Prostate gland (tissue), 2 donors: ENCODE measurements at regions not wholly inside any gene's neighbourhood (a gene's known extent, or its start where the extent isn't known, plus 50 kb on each side); places are given as distances from the start of the nearest gene placed in this dataset.
"Not testable (repeated sequence)": the region's sequence is repeated elsewhere in the genome, so short reads cannot be mapped to it uniquely, and the experiment has no call there.

Source experiments
- DNase-seq: peaks from one replicate; pipeline ENCODE4 v3.0.0-alpha.2; 2019; ENCODE audit warnings: low spot score
- H3K27ac ChIP-seq, 2 donors: fragments of 200-600 bp; sonication (generic); 2 replicates each; pipeline ENCODE4 v1.5.1; 2017 to 2019
- H3K27me3 ChIP-seq: fragments of 200-600 bp; sonication (generic); replicated peaks from 2 replicates; pipeline ENCODE4 v1.5.1; 2019; ENCODE audit not compliant: insufficient read depth
- H3K36me3 ChIP-seq, 2 donors: fragments of 200-600 bp; sonication (generic); 1 replicate in 1 of 2; 2 replicates in 1 of 2; pipeline versions ENCODE4 v1.5.1 to v1.8.1; 2017 to 2019
- H3K4me1 ChIP-seq: fragments of 200-600 bp; sonication (generic); replicated peaks from 2 replicates; pipeline ENCODE4 v1.5.1; 2019
- H3K4me3 ChIP-seq, 2 donors: fragments of 200-600 bp; sonication (generic); 2 replicates each; pipeline ENCODE4 v1.5.1; 2017 to 2019
- H3K9me3 ChIP-seq: fragments of 200-600 bp; sonication (generic); 2 replicates; pipeline ENCODE4 v1.5.1; 2017
- POLR2A ChIP-seq: fragments of 450-650 bp; IDR thresholded peaks from one replicate; pipeline ENCODE4 v1.6.1; 2016; ENCODE audit warnings: antibody characterized with exemption, mild to moderate bottlenecking
- POLR2AphosphoS5 ChIP-seq: sonication (generic); formaldehyde crosslinking; IDR thresholded peaks from one replicate; pipeline ENCODE4 v1.6.1; 2017; ENCODE audit warnings: antibody characterized with exemption
- WGBS: methylation state at CpG from one replicate; pipeline ENCODE4 v1.1.5; 2018; 5-methylcytosine and 5-hydroxymethylcytosine counted together
- intact Hi-C: fragments of 100-400 bp; cut with DNase I; formaldehyde crosslinking; loops from one replicate; pipeline ENCODE4 v1.14.2; 2022
- TF ChIP-seq, protein P1 (sequence below), 4 experiments: fragments of 200-600 bp in 2 of 4; fragments of 450-650 bp in 2 of 4; sonication (generic) in 2 of 4; IDR thresholded peaks; 1 replicate in 3 of 4; 2 replicates in 1 of 4; pipeline ENCODE4 v1.5.1; 2016 to 2019; ENCODE audit warnings: antibody characterized with exemption in 4 of 4, mild to moderate bottlenecking in 2 of 4, moderate library complexity in 2 of 4

DNA sequence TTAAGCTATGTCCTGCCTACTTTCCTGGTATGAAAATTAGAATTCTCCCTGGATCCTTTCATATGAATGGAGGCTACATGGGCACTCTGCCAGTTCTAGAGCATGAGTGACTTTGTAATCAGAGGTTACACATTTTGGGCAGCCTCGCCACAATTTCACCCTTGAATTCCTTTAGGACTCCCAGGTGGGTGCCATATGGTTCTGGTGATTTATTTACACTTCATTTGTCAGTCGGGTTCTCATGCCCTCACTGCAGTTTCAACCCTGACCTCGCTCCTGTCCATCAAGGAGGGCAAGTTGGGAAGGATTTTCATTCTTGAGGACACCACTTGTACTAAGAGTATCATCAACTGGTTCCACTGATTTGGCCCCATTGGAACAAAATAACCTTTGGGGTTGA lies 83.2 kb upstream of the ROPN1 start:
- not testable (repeated sequence) for H3K27me3 ChIP-seq, H3K9me3 ChIP-seq, H3K4me3 ChIP-seq, H3K27ac ChIP-seq, H3K36me3 ChIP-seq, H3K4me1 ChIP-seq, DNase-seq
- intact Hi-C loops, result loop anchor here (5.0 kb wide), 2 partner anchors 43 to 58 kb away; partner anchors contain the start of gene KALRN
- WGBS, result 86% methylated on average over 3 of the region's 3 CpGs

DNA sequence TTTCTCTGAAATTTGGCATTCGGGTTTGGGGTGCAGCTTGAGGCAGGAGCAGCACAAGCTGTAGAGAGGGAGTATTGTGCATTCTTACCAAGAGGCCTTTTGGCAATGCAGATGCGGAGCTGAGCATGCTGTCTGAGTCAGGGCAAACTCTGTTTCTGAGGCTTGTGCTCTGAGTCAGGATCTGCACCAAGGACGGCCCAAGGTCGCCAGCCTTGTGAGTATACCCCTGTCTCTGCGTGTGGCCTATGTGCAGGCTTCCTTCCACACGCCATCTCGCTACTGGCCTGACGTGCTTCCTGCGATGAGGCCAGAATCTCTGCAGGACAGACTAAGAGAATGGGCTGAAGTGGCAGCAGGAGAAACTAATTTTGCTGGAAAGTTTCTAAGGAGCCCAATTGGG lies 83.8 kb upstream of the ROPN1 start:
- H3K36me3 ChIP-seq, result no peaks in the 10 kb centered on the region
- TF ChIP-seq, protein P1, sequence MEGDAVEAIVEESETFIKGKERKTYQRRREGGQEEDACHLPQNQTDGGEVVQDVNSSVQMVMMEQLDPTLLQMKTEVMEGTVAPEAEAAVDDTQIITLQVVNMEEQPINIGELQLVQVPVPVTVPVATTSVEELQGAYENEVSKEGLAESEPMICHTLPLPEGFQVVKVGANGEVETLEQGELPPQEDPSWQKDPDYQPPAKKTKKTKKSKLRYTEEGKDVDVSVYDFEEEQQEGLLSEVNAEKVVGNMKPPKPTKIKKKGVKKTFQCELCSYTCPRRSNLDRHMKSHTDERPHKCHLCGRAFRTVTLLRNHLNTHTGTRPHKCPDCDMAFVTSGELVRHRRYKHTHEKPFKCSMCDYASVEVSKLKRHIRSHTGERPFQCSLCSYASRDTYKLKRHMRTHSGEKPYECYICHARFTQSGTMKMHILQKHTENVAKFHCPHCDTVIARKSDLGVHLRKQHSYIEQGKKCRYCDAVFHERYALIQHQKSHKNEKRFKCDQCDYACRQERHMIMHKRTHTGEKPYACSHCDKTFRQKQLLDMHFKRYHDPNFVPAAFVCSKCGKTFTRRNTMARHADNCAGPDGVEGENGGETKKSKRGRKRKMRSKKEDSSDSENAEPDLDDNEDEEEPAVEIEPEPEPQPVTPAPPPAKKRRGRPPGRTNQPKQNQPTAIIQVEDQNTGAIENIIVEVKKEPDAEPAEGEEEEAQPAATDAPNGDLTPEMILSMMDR (IDR thresholded peaks at IDR 0.05), result no peak
- TF ChIP-seq POLR2AphosphoS5 (no peak), POLR2A (no peak)
- 95% methylated on average over 9 of the region's 9 CpGs for WGBS
- no peaks in the 10 kb centered on the region for H3K4me1 ChIP-seq
- DNase-seq, result no peak
- H3K27ac ChIP-seq, result no peak overlapping the region
- H3K27me3 ChIP-seq, result no peaks in the 10 kb centered on the region
- intact Hi-C loops, result loop anchor here (5.0 kb wide), 2 partner anchors 43 to 58 kb away; partner anchors contain the start of gene KALRN
- no peaks in the 10 kb centered on the region for H3K9me3 ChIP-seq
- H3K4me3 ChIP-seq, result no peak overlapping the region

DNA sequence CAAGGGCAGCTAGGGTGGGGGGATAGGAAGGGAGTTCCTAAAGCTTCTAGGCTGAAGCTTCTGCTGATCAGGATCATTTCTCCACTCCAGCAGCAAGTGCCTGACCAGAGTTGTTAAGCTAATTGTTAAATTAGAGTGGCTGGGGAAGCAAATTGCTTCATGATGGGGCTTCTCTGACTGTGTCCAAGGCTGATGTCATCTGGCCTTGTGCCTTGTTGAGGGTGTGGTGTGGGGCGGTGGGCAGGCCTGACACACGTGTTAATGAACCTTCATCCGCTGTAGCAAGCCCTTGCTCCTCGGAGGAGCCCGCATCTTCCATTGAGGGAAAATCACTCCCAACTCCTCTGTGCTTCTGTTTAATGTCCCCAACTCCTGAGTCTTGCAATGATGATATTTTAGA lies 84.3 kb upstream of the ROPN1 start:
- Histone ChIP-seq H3K27ac (no peak overlapping the region), H3K4me1 (no peaks in the 10 kb centered on the region), H3K36me3 (no peaks in the 10 kb centered on the region), H3K9me3 (no peaks in the 10 kb centered on the region), H3K27me3 (no peaks in the 10 kb centered on the region), H3K4me3 (no peak overlapping the region)
- no peak for TF ChIP-seq POLR2AphosphoS5
- TF ChIP-seq, protein P1 (IDR thresholded peaks at IDR 0.05), result no peak
- TF ChIP-seq POLR2A, result no peak
- DNase-seq, result no peak
- intact Hi-C loops, result loop anchor here (5.0 kb wide), 2 partner anchors 44 to 59 kb away; partner anchors contain the start of gene KALRN
- 86% methylated on average over 5 of the region's 5 CpGs for WGBS

- peak; percentile 39 for DNase-seq
- H3K36me3 ChIP-seq, result no peaks in the 10 kb centered on the region
- no peaks in the 10 kb centered on the region for H3K4me1 ChIP-seq
- H3K27ac ChIP-seq, result no peak overlapping the region
- TF ChIP-seq, protein P1 (IDR thresholded peaks at IDR 0.05), result peak; percentile 65 to 86 (median 74)
- no peak for TF ChIP-seq POLR2A
- TF ChIP-seq POLR2AphosphoS5, result no peak
- H3K27me3 ChIP-seq, result no peaks in the 10 kb centered on the region
- 41% methylated on average over 4 of the region's 4 CpGs for WGBS
- no peaks in the 10 kb centered on the region for H3K9me3 ChIP-seq
- intact Hi-C loops, result loop anchor here (5.0 kb wide), 2 partner anchors 47 to 62 kb away; partner anchors contain the start of gene KALRN
- H3K4me3 ChIP-seq, result no peak overlapping the region
Observed at GRCh38 chr3:124078953-124079911, 87.3 kb upstream of the ROPN1 start.

- 80% methylated on average over 2 of the region's 2 CpGs for WGBS
- DNase-seq, result no peak
- Histone ChIP-seq H3K4me3 (no peak overlapping the region), H3K27me3 (no peaks in the 10 kb centered on the region), H3K27ac (no peak overlapping the region), H3K9me3 (no peaks in the 10 kb centered on the region), H3K4me1 (no peaks in the 10 kb centered on the region), H3K36me3 (no peaks in the 10 kb centered on the region)
- intact Hi-C loops, result loop anchor here (5.0 kb wide), 3 partner anchors 48 to 202 kb away; partner anchors contain the start of gene KALRN
- TF ChIP-seq POLR2A, result no peak
Observed at GRCh38 chr3:124079912-124080276, 88.0 kb upstream of the ROPN1 start.
